ENCODE measurements at regions not wholly inside any gene's neighbourhood (a gene's known extent, or its start where the extent isn't known, plus 50 kb on each side); places are given as distances from the start of the nearest gene placed in this dataset.

DNA sequence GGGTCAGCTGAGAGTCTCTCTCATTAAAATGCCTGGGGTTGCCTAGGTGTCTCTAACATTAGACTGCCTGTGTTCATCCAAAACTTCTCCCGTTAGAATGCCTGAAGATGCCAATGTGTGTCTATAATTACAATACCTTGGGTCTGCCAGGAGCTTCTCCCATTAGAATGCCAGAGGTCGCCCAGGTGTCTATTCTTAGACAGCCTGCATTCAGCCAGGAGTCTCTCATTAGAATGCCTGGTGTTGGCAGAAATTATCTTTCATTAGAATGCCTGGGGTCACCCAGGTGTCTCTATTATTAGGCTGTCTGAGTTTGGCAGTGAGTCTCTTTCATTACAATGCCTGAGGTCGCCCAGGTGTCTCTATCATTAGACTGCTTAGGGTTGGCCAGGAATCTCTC lies 1560.2 kb downstream of the UQCRFS1 start:
- no peak for DNase-seq (ENCODE audit: low read depth)
- TF ChIP-seq CTCF (IDR thresholded peaks at IDR 0.05; ENCODE audit: insufficient read depth, low read depth, low read length) = no peak
- Histone ChIP-seq H3K36me3 (ENCODE audit: control insufficient read depth, insufficient read depth, low read length) (no peaks in the 10 kb centered on the region), H3K4me3 (ENCODE audit: low read depth, low read length) (no peak overlapping the region), H3K27me3 (ENCODE audit: control insufficient read depth, insufficient read depth, low read length) (no peaks in the 10 kb centered on the region)
- ChIA-PET POLR2A (no interaction called here), CTCF (no interaction called here)

GRCh38 chr19:27652281-27652680 lies 1560.7 kb downstream of the UQCRFS1 start:
- no peak overlapping the region for H3K4me3 ChIP-seq (ENCODE audit: low read depth, low read length)
- TF ChIP-seq CTCF (IDR thresholded peaks at IDR 0.05; ENCODE audit: insufficient read depth, low read depth, low read length) = no peak
- ChIA-PET CTCF (no interaction called here), POLR2A (no interaction called here)
- no peaks in the 10 kb centered on the region for H3K36me3 ChIP-seq (ENCODE audit: control insufficient read depth, insufficient read depth, low read length)
- no peak for DNase-seq (ENCODE audit: low read depth)
- no peaks in the 10 kb centered on the region for H3K27me3 ChIP-seq (ENCODE audit: control insufficient read depth, insufficient read depth, low read length)

DNA sequence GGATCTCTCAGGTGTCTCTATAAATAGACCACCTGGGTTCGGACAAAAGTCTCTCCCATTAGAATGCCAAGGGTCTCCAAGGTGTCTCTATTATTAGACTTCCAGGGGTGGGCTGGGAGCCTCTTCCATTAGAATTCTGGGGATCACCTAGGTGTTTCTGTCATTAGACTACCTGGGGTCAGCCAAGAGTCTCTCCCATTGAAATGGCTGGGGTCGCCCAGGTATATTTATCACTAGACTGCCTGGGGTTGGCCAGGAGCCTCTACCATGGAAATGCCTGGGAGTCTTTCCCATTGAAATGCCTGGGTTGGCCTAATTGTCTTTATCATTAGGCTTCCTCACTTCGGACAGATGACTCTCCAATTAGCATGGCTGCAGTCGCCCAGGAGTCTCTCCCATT lies 1565.5 kb downstream of the UQCRFS1 start:
- Histone ChIP-seq H3K27me3 (ENCODE audit: control insufficient read depth, insufficient read depth, low read length) (no peaks in the 10 kb centered on the region), H3K4me3 (ENCODE audit: low read depth, low read length) (no peak overlapping the region), H3K36me3 (ENCODE audit: control insufficient read depth, insufficient read depth, low read length) (no peaks in the 10 kb centered on the region)
- DNase-seq (ENCODE audit: low read depth) = no peak
- ChIA-PET POLR2A (no interaction called here), CTCF (no interaction called here)
- TF ChIP-seq CTCF (IDR thresholded peaks at IDR 0.05; ENCODE audit: insufficient read depth, low read depth, low read length) = no peak

DNA sequence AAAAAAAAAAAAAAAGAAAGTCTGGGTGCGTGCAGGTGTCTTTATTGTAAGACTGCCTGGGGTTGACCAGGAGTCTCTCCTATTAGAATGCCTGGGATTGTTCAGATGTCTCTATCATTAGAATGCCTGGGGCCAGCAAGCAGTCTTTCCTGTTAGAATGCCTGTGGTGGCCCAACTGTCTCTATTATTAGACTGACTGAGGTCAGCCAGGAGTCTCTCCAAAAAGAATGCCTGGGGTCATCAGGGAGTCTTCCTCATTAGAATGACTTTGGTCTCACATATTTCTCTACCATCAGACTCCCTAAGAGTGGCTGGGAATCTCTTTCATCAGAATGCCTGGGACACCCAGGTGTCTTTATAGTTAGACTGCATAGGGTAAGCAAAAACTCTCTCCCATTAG lies 1577.5 kb downstream of the UQCRFS1 start:
- no peak for TF ChIP-seq CTCF (IDR thresholded peaks at IDR 0.05; ENCODE audit: insufficient read depth, low read depth, low read length)
- Histone ChIP-seq H3K4me3 (ENCODE audit: low read depth, low read length) (no peak overlapping the region), H3K36me3 (ENCODE audit: control insufficient read depth, insufficient read depth, low read length) (no peaks in the 10 kb centered on the region), H3K27me3 (ENCODE audit: control insufficient read depth, insufficient read depth, low read length) (no peaks in the 10 kb centered on the region)
- ChIA-PET CTCF (no interaction called here), POLR2A (no interaction called here)
- DNase-seq (ENCODE audit: low read depth) = no peak

- no peaks in the 10 kb centered on the region for H3K27me3 ChIP-seq (ENCODE audit: control insufficient read depth, insufficient read depth, low read length)
- CTCF ChIA-PET = no interaction called here
- no peak for DNase-seq (ENCODE audit: low read depth)
Measured at GRCh38 chr19:27618006-27618405, 1594.9 kb downstream of the UQCRFS1 start.

More at GRCh38 chr19:27618006-27618405, 1594.9 kb downstream of the UQCRFS1 start:
- H3K4me3 ChIP-seq (ENCODE audit: low read depth, low read length) = no peak overlapping the region
- POLR2A ChIA-PET = no interaction called here
- TF ChIP-seq CTCF (IDR thresholded peaks at IDR 0.05; ENCODE audit: insufficient read depth, low read depth, low read length) = no peak
- H3K36me3 ChIP-seq (ENCODE audit: control insufficient read depth, insufficient read depth, low read length) = no peaks in the 10 kb centered on the region

Data from BJ (cell line).